GM13977 (cell line): ENCODE measurements at regions not wholly inside any gene's neighbourhood (a gene's known extent, or its start where the extent isn't known, plus 50 kb on each side); places are given as distances from the start of the nearest gene placed in this dataset.

Experiments
- DNase-seq: peaks from one replicate; pipeline ENCODE4 v3.0.0; 2012; ENCODE audit warnings: low spot score
- in situ Hi-C: fragments of 300-500 bp; cut with MboI; formaldehyde crosslinking; loops from one replicate; pipeline ENCODE4 v1.12.0; 2022; ENCODE audit warnings: low sequenced_read_pairs, low pct_unique_long_range_greater_than_20kb, mixed read lengths, inconsistent platforms; ENCODE audit not compliant: unreplicated experiment
- TF ChIP-seq, protein P1 (sequence below): IDR thresholded peaks from 2 replicates; pipeline ENCODE4 v1.5.1; 2012; ENCODE audit warnings: mild to moderate bottlenecking, control low read depth; ENCODE audit not compliant: insufficient read depth; ENCODE audit errors: extremely low read depth, missing control alignments

DNA sequence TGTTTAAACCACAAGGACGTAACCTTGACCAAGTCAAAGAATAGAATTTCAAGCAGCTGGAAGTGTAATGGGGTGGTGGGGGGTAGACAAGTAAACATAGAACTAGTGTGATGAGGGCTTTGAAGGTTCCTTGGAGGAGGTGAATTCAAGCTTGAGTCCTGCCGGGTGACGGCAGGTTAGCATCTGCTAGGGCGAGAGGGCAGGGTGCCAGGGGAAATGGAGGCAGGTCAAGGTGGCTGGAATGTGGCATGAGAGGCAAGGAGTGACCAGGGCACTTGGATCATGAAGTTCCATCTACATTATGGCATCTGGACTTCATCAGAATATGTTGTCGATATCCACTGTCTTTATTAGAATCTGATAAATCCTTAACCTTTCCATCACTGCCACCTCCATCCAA lies 207.5 kb upstream of the SLC35B3 start:
- TF ChIP-seq, protein P1, sequence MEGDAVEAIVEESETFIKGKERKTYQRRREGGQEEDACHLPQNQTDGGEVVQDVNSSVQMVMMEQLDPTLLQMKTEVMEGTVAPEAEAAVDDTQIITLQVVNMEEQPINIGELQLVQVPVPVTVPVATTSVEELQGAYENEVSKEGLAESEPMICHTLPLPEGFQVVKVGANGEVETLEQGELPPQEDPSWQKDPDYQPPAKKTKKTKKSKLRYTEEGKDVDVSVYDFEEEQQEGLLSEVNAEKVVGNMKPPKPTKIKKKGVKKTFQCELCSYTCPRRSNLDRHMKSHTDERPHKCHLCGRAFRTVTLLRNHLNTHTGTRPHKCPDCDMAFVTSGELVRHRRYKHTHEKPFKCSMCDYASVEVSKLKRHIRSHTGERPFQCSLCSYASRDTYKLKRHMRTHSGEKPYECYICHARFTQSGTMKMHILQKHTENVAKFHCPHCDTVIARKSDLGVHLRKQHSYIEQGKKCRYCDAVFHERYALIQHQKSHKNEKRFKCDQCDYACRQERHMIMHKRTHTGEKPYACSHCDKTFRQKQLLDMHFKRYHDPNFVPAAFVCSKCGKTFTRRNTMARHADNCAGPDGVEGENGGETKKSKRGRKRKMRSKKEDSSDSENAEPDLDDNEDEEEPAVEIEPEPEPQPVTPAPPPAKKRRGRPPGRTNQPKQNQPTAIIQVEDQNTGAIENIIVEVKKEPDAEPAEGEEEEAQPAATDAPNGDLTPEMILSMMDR = no peak
- in situ Hi-C loops = no loop called here
- no peak for DNase-seq

DNA sequence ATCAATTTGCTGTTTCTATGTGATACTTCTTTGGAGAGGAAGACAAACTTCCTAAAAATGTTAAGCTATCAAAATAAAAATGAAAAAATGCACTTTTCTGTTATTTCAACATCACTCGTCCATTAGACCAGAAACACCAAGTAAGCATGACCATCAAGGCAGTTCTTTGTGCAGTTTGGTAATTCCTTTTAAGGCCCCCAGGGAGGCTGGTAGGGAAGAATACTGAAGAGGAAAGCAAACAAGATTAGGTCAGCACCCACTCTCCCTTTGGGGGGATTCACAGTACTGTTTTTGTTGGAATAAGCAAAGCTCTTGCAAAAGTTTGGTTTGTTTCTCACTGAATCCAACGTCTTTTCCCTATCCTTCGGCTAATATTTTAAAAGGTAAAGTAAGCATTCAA lies 206.8 kb upstream of the SLC35B3 start:
- DNase-seq = no peak
- TF ChIP-seq, protein P1 = no peak
- in situ Hi-C loops = no loop called here

DNA sequence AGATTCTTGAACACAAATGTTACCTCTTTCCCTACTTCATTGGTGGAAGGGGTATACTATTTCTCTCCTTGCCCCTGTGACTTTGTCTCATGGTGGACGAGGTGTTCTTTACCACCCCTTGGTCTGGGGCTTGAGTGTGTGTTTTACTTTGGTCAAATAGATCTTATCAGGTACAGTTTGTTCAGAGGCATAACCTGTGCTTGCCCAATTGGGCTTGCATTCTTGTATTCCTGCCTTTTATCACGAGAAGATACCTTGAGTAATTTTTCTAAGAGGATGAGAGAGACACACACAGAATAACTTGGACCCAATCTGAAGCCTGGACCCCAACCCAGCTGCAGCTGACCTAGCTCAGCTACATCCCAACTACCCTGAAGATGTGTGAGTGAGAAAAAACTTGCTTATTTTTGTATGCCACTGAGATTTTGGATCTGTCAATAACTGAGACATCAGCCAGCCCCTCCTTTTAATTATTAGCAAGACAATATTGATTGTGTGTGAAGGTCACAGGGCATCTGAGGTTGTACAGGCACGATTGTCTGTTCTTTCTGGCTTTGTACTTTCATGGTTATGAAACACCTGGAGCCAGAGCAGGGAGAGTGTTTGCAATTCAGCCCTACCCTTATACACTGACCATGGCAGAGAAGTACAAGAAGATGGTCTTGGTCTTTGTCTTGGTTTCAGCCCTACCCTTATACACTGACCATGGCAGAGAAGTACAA lies 204.7 kb upstream of the SLC35B3 start:
- in situ Hi-C loops = no loop called here
- no peak for DNase-seq
- TF ChIP-seq, protein P1 = no peak

DNA sequence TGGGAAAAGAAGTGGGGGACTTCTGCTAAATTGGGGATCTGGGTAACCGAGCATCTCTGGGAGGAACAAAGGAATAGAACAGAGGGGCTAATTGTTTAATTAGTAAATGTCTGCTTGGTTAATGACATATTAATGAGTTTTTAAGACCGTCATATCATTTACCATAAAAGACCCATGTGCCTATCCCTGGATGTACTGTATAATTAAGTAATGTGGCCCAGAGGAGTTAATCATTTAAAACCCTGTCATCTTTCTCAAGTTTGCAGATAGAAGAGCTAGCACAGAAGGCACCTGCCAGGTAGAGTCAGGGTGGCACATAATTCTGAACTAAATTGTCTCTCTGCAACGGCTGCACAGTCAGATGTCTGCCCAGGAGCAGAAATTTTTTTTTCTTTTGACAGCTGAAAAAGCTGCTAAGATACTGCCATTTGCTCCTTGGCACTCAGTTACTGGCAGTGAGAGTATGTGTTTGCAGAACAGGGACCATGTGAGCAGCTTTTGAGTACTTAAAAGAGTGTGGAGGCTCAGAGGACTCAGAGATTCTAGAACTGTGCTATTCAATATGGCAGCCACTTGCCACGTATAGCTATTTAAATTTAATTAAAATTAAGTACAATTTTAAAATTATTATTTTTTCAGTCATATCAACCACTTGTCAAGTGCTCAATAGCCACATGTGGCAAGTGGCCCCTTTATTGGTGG lies 202.7 kb upstream of the SLC35B3 start:
- no peak for DNase-seq
- in situ Hi-C loops = no loop called here
- TF ChIP-seq, protein P1 = no peak

DNA sequence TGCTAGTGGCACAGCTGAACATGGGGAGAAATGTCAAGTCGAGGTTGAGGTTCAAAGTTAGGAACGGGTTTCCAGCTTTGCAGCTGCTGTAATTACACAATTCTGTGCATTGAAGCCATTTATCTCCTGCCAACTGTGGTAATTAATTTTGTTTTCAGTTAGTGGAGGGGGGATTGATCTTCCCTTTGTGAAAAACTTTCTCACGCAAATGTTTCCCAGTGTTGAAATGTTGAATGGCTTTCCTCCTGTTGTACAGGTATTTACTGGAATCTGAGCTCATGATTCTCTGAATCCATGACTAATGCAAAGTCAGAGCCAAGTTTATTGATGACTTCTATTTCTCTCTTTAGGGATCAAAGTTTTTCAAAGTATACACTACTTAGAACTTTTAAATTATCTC lies 198.4 kb upstream of the SLC35B3 start:
- no peak for DNase-seq
- in situ Hi-C loops = no loop called here
- TF ChIP-seq, protein P1 = no peak

DNA sequence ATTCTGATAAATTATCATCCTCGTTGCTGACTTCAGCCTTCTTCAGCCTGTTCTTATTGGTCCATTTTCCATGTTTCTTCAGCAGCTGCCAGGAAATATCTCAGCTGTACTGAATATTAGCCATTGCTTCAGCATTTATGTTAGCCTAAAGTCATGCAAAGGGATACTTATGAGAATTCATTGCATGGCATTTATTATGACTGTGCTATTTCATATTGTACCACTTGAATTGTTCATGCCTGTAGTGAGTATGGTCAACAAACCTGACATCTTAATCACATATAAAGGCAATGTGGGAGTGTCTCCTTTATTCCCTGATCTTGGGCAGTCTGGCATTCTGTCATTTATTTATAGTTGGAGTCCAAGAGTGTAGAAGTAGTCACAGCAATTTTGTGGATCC lies 193.4 kb upstream of the SLC35B3 start:
- DNase-seq = no peak
- in situ Hi-C loops = no loop called here
- TF ChIP-seq, protein P1 = no peak
